Stimulated activated effector memory CD8-positive, alpha-beta T cell treated with anti-CD3 and anti-CD28 coated beads, Interleukin-12 subunit alpha, Interleukin-12 subunit beta, amount 100 ng/mL, for 72 hours (primary cell): ENCODE measurements at regions not wholly inside any gene's neighbourhood (a gene's known extent, or its start where the extent isn't known, plus 50 kb on each side); places are given as distances from the start of the nearest gene placed in this dataset.

Source experiments
- ATAC-seq: fragments of 150-1000 bp; cut with Tn5 transposase; 2 replicates; pipeline ENCODE4 v1.10.0; 2021
- DNase-seq, 2 donors: peaks; one replicate each; pipeline ENCODE4 v3.0.0; 2021 to 2022; ENCODE audit warnings: low spot score in 2 of 2
- H3K27ac Mint-ChIP-seq: one replicate; pipeline ENCODE4 v1.8.0; 2022; ENCODE audit warnings: mild to moderate bottlenecking, mixed read lengths
- H3K36me3 Mint-ChIP-seq: one replicate; pipeline ENCODE4 v1.8.0; 2022; ENCODE audit warnings: mild to moderate bottlenecking, mixed read lengths
- H3K4me1 Mint-ChIP-seq: one replicate; pipeline ENCODE4 v1.8.0; 2022; ENCODE audit warnings: mixed read lengths
- H3K4me3 Mint-ChIP-seq: one replicate; pipeline ENCODE4 v1.8.0; 2022; ENCODE audit warnings: mild to moderate bottlenecking, mixed read lengths
- H3K9me3 Mint-ChIP-seq: one replicate; pipeline ENCODE4 v1.8.0; 2022; ENCODE audit warnings: mixed read lengths

DNA sequence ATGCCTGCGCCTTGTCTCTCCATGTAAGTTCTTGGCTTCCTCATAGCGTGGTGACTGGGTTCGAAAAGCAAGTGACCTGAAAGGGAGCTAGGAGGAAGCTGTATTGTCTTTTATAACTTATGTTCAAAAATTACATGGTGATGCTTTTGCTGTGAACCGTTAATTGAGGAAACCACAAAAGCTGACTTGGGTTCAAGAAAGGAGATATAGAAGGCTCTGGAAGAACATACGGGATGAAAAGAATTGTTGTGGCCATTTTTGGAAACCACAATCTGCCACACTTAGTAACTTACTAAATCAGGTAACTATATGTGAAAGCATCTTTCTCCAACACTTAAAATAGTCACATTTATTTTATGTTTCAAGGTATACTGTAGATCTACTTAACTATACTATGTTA is 177.0 kb upstream of the RBMS1 start:
- ATAC-seq (no peak), DNase-seq (no peak)
- Mint-ChIP-seq H3K4me3 (no peak overlapping the region), H3K4me1 (peaks cover 16% of the 10 kb centered on the region), H3K36me3 (no peaks in the 10 kb centered on the region), H3K9me3 (no peaks in the 10 kb centered on the region), H3K27ac (no peak overlapping the region)

DNA sequence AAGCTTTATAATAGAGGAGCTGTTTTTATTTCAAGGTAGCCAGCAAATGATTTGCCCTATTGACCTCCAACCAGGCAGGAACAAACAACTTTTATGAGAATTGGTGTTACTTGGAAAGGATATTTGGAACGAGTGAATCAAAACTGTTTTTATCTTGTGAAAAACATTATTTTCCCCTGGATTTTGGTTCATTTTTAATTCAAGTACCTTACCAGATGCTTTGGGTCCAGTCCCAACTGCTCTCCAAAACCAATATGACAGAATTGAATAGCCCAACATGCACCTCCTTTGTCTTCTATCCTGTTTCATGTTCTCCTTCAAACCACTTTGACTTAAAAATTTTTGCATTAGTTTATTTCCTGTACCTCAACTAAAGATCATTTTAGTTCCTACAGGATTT is 178.6 kb upstream of the RBMS1 start:
- no peak for DNase-seq

DNA sequence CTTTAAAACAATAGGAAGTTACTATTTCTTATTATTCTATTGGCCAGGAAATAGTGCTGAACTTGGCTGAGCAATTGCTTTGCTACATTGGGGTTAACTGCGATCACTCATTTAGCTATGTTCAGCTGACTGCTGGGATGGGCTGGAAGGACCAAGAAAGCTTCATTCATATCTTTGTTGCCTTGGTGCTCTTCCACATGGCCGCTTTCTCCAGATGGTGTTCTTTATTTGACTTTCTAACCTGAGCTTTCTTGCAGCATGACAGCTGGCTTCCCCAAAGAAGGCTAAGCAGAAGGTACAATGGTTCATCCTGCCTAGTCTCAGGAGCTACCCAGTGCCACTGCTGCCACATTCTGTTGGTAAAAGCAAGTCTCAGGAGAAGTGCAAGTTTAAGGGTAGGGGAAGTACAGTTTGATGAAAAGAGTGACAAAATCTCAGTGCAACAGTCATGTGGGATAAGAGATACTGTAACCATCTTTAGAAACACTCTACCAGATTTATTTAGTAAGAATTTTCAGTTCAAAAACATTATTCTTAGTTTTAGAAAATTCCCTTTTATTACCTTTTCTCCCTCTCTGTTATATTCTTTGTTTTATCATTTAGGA is 180.6 kb upstream of the RBMS1 start:
- Mint-ChIP-seq H3K4me1 (no peaks in the 10 kb centered on the region), H3K4me3 (no peak overlapping the region), H3K9me3 (no peaks in the 10 kb centered on the region), H3K27ac (no peak overlapping the region), H3K36me3 (no peaks in the 10 kb centered on the region)
- DNase-seq, result no peak
- ATAC-seq, result no peak

More for the DNA sequence above, 178.6 kb upstream of the RBMS1 start:
- ATAC-seq, result no peak
- H3K4me1 Mint-ChIP-seq, result peaks cover under 1% of the 10 kb centered on the region
- no peak overlapping the region for H3K27ac Mint-ChIP-seq
- H3K36me3 Mint-ChIP-seq, result no peaks in the 10 kb centered on the region
- no peaks in the 10 kb centered on the region for H3K9me3 Mint-ChIP-seq
- no peak overlapping the region for H3K4me3 Mint-ChIP-seq

DNA sequence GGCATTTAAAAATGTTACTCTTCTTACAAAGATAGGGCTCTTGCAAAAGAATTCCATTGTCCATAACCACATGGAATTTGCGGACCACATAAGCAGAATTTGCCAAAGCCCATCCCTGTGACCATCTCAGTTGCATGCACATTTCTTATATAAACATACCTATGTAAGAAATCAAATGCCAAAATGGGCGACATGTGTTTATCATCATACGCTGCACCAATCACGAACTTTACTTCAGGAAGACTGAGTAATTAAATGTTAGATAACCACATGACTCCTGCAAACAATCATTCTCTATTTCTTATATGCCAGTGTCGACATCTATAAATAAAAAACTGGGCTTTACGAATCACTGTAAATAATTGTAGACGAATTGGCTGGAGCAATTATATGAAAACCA is 186.1 kb upstream of the RBMS1 start:
- Mint-ChIP-seq H3K36me3 (no peaks in the 10 kb centered on the region), H3K27ac (no peak overlapping the region), H3K4me3 (no peak overlapping the region), H3K9me3 (peaks cover 4% of the 10 kb centered on the region), H3K4me1 (no peaks in the 10 kb centered on the region)
- no peak for ATAC-seq
- no peak for DNase-seq

DNA sequence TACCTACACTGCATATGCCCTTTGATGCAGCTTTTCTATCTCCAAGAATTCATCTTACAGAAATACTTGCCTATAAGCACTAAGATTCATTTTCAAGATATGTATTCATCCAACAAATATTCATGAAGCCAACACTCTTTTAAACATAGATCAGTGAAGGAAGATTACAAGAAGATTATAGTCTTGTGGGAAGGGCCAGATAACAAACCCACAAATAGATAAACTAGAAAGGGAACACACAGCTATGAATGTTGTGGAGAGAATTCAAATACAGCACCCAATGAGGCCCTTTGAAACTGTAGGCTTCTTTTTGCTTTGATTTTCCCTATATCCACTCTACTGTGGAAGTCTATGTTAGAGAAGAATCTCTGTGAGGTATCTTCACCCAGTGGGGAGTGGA is 186.7 kb upstream of the RBMS1 start:
- no peaks in the 10 kb centered on the region for H3K36me3 Mint-ChIP-seq
- no peak overlapping the region for H3K4me3 Mint-ChIP-seq
- peaks cover 4% of the 10 kb centered on the region for H3K9me3 Mint-ChIP-seq
- ATAC-seq, result no peak
- no peak for DNase-seq
- no peak overlapping the region for H3K27ac Mint-ChIP-seq
- H3K4me1 Mint-ChIP-seq, result no peaks in the 10 kb centered on the region

DNA sequence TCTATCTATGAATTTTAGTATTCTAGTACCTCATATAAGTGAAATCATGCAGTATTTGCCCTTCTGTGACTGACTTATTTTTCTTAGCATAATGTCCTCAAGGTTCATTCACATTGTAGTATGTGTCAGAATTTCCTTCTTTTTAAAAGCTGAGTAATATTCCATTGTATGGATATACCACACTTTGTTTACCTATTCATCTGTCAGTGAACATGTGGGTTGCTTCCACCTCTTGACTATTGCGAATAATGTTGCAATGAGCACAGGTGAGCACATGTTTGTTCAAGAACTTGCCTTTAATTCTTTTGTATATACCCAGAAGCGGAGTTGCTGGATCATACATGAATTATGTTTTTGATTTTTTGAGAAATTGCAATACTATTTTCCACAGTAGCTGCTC is 187.4 kb upstream of the RBMS1 start:
- DNase-seq (no peak), ATAC-seq (no peak)
- no peaks in the 10 kb centered on the region for H3K4me1 Mint-ChIP-seq
- H3K9me3 Mint-ChIP-seq, result peaks cover 4% of the 10 kb centered on the region
- no peak overlapping the region for H3K27ac Mint-ChIP-seq
- no peaks in the 10 kb centered on the region for H3K36me3 Mint-ChIP-seq
- no peak overlapping the region for H3K4me3 Mint-ChIP-seq

DNA sequence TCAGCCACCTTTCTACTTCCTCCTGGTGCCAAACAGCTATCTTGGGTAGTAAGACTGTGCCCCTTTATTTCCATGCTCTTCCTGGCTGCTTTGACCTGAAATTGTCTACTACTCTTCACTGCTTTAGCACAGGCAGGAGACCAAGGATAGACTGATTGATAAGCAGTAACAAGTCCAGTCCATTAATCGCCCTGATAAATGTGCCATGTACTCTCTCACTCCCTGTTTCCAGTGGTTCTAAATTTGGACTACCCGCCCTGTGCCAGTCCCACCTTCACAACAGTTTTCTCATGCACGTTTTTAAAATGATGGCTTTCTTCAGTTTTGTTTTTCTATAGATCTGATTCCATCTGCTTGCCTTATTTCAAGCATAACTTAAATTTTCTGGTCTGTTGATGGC is 189.6 kb upstream of the RBMS1 start:
- DNase-seq (no peak), ATAC-seq (no peak)
- Mint-ChIP-seq H3K4me1 (no peaks in the 10 kb centered on the region), H3K36me3 (no peaks in the 10 kb centered on the region), H3K4me3 (no peak overlapping the region), H3K27ac (no peak overlapping the region), H3K9me3 (peaks cover 4% of the 10 kb centered on the region)

DNA sequence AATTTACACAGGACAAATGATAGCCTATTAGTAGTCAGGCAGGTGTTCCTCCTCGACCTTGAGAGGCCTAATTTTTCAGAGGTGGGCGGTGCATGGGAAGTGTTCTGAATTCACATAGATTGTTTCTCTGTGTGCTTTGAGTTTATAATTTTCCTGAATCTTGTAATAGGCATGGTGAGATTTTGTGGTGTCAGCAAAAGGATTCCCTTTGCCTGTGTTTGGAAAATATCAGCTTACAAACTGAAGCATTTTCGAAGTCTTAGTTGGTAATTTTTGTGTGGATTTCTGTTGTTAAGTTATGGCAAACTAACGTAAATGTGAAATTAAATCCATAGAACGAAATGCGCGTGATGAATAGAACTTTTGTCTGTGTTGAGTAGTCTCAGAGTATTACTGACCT is 194.0 kb upstream of the RBMS1 start:
- DNase-seq, result no peak
- ATAC-seq, result no peak
- no peak overlapping the region for H3K27ac Mint-ChIP-seq
- H3K4me1 Mint-ChIP-seq, result no peaks in the 10 kb centered on the region
- no peak overlapping the region for H3K4me3 Mint-ChIP-seq
- H3K36me3 Mint-ChIP-seq, result no peaks in the 10 kb centered on the region
- H3K9me3 Mint-ChIP-seq, result no peaks in the 10 kb centered on the region

DNA sequence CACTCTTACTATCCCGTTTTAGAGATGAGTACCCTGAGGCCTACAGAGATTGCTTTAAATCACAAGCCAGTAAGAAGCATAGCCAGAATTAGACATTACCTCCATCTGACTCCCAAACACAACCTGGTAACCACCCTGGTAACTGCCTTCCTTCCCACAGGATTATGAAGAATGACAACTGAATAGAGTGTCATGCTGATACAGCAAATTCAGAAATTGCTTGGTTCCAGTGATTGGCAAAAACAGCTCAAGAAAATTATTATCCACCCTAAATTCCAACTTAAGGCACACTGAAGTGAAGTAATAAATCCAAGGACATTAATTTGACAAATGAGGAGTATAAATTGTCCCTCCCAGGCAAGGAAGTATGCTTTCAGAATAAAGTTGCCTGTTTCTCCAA is 195.8 kb upstream of the RBMS1 start:
- DNase-seq, result no peak
- Mint-ChIP-seq H3K4me1 (no peaks in the 10 kb centered on the region), H3K4me3 (no peak overlapping the region), H3K36me3 (no peaks in the 10 kb centered on the region), H3K9me3 (no peaks in the 10 kb centered on the region), H3K27ac (no peak overlapping the region)
- ATAC-seq, result no peak

DNA sequence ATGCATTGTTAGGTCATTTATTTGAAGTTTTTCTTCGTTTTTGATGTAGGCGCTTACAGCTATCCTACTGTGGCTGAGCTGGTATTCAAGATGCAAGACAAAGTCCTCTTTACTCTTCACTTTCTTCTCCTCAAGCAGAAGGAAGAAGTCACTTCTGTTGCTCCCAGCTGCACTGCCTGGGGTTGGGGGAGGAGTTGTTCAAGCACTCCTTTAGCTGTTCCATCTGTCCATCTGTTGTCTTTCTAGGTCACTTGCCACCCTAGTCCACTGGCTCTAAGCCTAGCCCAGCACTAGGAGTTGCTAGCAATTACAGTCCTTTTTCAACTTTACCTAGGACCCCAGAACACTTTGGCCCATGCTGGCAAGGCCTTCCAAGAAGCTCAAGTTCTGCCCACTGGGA is 200.6 kb upstream of the RBMS1 start:
- Mint-ChIP-seq H3K4me1 (no peaks in the 10 kb centered on the region), H3K27ac (no peak overlapping the region), H3K36me3 (no peaks in the 10 kb centered on the region), H3K4me3 (no peak overlapping the region), H3K9me3 (no peaks in the 10 kb centered on the region)
- DNase-seq, result no peak
- no peak for ATAC-seq

DNA sequence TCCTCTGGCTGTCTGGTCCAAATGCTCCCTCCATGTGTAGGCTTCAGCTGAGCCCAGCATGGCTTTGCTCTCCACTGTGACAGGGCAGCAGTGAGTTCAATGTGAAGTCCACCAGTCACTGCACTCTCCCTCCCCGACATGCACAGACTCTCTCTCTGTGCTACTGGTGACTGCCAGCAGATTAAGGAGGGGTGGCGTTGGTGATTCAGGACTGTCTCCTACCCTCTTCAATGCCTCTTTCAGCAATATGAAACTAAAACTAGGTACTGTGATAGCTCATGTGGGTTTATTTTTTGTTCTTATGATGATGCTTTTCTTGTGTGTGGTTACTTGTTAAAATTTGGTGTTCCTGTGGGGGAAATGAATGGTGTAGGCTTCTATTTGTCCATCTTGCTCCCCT is 201.0 kb upstream of the RBMS1 start:
- Mint-ChIP-seq H3K4me1 (no peaks in the 10 kb centered on the region), H3K9me3 (no peaks in the 10 kb centered on the region), H3K4me3 (no peak overlapping the region), H3K27ac (no peak overlapping the region), H3K36me3 (no peaks in the 10 kb centered on the region)
- ATAC-seq, result peak; percentile 98
- no peak for DNase-seq

DNA sequence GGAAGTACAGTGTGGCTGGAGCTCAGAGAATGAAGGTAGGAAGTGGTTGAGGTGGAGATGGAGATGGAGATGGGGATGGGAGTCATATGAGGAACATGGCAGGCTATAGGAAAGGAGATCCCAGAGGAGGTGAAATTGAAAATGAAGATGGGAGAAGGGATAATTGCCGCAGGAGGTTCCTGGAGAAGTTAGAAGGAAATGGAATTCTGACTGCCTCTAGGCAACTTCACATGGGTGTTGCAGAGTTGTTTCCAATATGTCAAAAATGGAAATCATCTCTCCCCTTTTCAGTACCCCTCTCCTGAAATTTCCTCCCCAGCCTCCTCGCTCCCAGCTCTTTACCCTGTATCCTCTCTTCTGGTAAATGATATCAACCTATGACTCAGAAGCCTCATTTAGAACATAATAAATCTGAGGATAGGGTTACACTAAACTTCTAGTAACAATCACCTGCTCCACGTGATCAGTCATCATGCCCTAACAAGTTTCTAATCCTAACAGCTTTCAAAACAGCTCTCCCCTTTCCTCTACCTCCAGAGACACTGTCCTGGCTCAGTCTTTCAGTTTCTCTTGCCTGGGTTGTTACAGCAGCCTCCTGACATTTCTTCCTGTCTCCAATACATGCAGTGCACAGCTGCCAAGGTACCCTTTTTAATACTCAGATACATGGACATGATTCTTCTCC is 201.9 kb upstream of the RBMS1 start:
- DNase-seq (no peak), ATAC-seq (no peak)
- H3K4me3 Mint-ChIP-seq, result no peak overlapping the region
- H3K4me1 Mint-ChIP-seq, result no peaks in the 10 kb centered on the region
- no peaks in the 10 kb centered on the region for H3K36me3 Mint-ChIP-seq
- no peak overlapping the region for H3K27ac Mint-ChIP-seq
- no peaks in the 10 kb centered on the region for H3K9me3 Mint-ChIP-seq

DNA sequence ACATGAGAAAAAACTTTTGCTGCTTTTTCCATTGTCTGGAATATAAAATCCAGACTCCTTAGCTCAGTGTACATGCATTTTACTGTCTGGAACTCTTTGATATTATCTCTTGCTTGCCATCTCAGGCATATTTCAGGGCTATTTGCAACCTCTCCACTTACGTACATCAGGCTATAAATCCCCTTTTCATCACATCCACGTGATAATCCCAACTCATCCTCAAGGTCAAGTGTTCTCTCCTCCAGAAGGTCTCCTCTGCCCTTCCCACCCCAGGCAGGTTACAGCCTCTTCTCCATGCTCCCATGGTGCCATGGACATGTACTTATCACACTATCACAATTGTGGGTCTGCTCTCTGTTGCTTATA is 202.5 kb upstream of the RBMS1 start:
- no peak for DNase-seq
- Mint-ChIP-seq H3K4me1 (no peaks in the 10 kb centered on the region), H3K36me3 (no peaks in the 10 kb centered on the region)

DNA sequence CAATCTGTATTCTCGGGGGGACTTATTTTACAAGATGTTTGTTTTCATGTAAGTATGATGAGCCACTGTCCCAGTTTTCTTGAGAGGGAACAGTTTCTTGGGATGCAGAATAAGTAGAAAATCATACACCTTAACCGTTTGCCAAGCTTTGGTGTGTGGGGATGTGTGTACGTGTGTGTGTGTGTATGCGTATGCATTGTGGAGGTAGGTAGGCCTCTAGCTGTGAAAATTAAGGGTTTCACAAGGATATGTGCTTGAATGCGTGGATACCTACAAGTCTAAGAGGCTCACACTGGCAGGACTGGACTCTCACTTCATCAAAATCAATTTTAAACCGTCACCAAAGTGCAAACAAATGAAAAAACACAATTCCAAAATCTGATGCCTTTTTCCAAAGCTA is 204.2 kb upstream of the RBMS1 start:
- ATAC-seq (no peak), DNase-seq (no peak)
- no peaks in the 10 kb centered on the region for H3K4me1 Mint-ChIP-seq
- H3K4me3 Mint-ChIP-seq, result no peak overlapping the region
- H3K9me3 Mint-ChIP-seq, result no peaks in the 10 kb centered on the region
- H3K36me3 Mint-ChIP-seq, result no peaks in the 10 kb centered on the region
- no peak overlapping the region for H3K27ac Mint-ChIP-seq

More for the DNA sequence above, 202.5 kb upstream of the RBMS1 start:
- Mint-ChIP-seq H3K27ac (no peak overlapping the region), H3K4me3 (no peak overlapping the region), H3K9me3 (no peaks in the 10 kb centered on the region)
- ATAC-seq, result no peak

DNA sequence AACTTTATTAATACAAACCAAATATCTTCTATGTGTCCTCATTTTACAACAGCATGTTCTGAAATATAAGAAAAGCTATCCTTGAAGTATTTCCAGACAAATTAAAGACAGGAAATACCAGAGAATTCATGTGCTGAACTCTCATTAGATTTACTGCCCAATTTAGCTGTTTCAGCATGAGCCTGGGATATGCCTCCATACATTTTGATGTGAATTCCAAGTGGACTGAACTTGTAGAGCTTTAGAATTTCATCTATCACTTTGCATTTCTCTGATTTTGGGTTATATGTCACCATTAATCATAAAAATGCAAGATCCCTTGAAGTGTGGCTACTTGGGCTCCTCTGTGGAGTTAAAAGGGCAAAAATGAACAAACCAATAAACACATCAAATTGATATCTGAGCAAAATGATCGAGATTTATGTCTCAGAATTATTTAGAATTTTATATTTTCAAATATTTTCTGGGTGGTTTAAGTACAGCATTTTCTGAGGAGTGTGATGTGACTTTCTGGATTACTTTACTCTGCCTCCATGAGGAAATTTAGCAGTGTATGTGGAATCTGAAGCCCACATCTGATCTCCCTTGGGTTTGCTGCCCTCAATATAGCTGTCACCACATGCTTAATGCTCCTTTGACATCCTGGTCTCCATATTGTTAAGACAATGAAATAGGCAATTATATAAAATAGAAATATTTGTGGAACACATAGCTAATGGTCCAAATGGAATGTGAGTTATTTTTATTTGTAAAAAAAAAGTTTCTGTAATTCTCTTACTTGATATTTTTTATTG is 206.6 kb upstream of the RBMS1 start:
- H3K4me3 Mint-ChIP-seq, result no peak overlapping the region
- H3K9me3 Mint-ChIP-seq, result no peaks in the 10 kb centered on the region
- DNase-seq, result no peak
- peaks cover 6% of the 10 kb centered on the region for H3K4me1 Mint-ChIP-seq
- H3K36me3 Mint-ChIP-seq, result no peaks in the 10 kb centered on the region
- H3K27ac Mint-ChIP-seq, result no peak overlapping the region
- no peak for ATAC-seq

DNA sequence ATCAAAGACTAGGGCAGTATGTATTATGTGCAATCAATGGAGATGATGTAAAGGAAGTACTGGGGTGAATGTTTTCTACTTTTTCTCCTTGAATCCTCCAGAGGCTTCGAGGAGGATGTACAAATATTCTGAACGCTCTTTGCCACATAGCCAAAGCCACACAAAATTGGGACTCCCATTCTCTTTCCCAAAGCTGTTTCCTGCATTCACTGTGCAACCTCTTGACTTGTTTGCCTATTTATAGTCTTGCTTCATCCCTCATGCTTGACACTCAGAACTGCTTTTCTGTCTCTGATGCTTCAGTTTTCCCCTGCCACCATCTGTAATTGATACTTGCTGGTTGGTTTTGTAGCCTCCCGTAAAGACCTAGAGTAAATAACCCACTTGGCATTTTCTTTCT is 208.2 kb upstream of the RBMS1 start:
- no peaks in the 10 kb centered on the region for H3K36me3 Mint-ChIP-seq
- no peak for DNase-seq
- H3K9me3 Mint-ChIP-seq, result no peaks in the 10 kb centered on the region
- no peak for ATAC-seq
- H3K4me1 Mint-ChIP-seq, result peaks cover 6% of the 10 kb centered on the region
- H3K27ac Mint-ChIP-seq, result no peak overlapping the region
- H3K4me3 Mint-ChIP-seq, result no peak overlapping the region
